ENCODE measurements at regions not wholly inside any gene's neighbourhood (a gene's known extent, or its start where the extent isn't known, plus 50 kb on each side); places are given as distances from the start of the nearest gene placed in this dataset.

DNA sequence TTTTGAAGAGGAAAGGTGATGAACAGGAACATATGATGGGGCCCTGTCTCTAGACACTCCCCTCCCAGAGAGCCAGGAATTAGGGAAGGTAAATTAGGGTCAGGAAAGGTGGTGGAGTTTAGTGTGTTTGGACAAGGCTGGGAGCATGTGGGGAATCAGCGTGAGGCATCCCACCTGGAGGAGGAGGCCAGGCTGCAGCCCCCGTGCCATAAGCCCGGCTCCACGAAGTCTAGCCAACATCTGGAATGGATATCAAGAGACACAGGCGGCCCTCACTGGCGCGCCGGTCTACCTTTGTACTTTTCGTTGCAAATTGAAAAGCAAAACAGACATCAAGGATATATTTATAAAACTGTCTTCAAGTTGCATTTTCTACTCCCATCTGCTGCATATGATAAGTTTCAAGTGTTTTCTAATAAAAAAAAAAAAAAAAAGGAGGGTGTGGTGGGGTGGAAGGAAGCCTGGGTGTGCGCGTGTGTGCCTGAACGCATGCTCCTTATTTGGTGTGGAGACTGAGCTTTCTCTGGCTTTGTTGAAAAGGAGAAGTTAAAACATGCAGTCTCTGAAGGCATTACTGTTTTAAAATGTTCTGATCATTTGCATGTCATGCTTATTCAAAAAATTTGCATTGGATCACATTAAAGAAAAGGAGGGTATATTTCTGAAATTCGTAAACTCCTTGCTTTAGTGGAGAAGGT is 546.7 kb upstream of the ID2 start:
- Mint-ChIP-seq H3K4me3 (peak overlapping the region; percentile 81), H3K9me3 (no peaks in the 10 kb centered on the region), H3K27me3 (no peaks in the 10 kb centered on the region), H3K36me3 (no peaks in the 10 kb centered on the region), H3K27ac (peak overlapping the region; percentile 57), H3K4me1 (ENCODE audit: unreplicated experiment) (peaks cover 50% of the 10 kb centered on the region)
- peak; percentile 77 for DNase-seq (ENCODE audit: extremely low spot score, unreplicated experiment)
- TF ChIP-seq, protein P1, sequence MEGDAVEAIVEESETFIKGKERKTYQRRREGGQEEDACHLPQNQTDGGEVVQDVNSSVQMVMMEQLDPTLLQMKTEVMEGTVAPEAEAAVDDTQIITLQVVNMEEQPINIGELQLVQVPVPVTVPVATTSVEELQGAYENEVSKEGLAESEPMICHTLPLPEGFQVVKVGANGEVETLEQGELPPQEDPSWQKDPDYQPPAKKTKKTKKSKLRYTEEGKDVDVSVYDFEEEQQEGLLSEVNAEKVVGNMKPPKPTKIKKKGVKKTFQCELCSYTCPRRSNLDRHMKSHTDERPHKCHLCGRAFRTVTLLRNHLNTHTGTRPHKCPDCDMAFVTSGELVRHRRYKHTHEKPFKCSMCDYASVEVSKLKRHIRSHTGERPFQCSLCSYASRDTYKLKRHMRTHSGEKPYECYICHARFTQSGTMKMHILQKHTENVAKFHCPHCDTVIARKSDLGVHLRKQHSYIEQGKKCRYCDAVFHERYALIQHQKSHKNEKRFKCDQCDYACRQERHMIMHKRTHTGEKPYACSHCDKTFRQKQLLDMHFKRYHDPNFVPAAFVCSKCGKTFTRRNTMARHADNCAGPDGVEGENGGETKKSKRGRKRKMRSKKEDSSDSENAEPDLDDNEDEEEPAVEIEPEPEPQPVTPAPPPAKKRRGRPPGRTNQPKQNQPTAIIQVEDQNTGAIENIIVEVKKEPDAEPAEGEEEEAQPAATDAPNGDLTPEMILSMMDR (conservative IDR thresholded peaks at IDR 0.05), result no peak

DNA sequence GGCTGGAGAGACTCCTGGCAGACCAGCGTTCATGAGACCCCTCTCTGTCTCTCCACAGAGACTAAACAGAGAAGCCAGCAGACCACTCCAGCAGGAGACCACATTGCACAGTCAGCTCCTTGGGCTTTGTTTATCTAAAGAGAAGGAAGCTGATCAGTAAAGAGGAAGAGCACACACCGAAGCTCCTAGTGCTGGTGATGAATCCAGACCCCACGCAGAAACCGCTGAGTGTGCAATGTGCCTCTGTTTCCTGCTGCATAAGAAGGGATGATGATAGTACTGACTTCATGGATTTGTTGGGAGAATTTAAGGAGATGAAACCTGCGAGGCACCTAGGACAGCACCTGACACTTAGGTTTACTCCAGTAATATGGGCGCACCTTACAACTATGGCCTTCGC is 544.1 kb upstream of the ID2 start:
- TF ChIP-seq, protein P1 (conservative IDR thresholded peaks at IDR 0.05), result no peak
- no peak overlapping the region for H3K4me3 Mint-ChIP-seq
- no peaks in the 10 kb centered on the region for H3K27me3 Mint-ChIP-seq
- H3K27ac Mint-ChIP-seq, result no peak overlapping the region
- H3K36me3 Mint-ChIP-seq, result no peaks in the 10 kb centered on the region
- peaks cover 5% of the 10 kb centered on the region for H3K9me3 Mint-ChIP-seq
- DNase-seq (ENCODE audit: extremely low spot score, unreplicated experiment), result no peak
- H3K4me1 Mint-ChIP-seq (ENCODE audit: unreplicated experiment), result peaks cover 53% of the 10 kb centered on the region

DNA sequence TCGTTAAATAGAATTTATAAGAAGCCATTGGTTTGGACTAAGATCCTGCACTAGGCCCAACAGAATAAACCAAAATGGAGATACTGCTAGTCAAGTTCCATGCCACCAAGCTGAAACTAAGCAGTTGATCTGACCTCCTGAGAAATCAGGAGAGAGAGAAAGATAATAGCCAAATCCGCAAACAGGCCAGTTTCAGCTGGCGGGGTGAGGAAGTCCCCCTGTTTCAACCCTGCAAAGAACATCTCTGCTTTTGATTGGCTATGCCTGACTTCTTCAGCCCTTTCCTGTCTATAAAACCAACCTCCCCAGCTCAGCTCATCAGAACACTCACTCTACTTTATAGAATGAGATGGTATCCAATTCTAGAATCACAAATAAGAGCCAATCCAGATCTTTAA is 543.3 kb upstream of the ID2 start:
- no peaks in the 10 kb centered on the region for H3K27me3 Mint-ChIP-seq

DNA sequence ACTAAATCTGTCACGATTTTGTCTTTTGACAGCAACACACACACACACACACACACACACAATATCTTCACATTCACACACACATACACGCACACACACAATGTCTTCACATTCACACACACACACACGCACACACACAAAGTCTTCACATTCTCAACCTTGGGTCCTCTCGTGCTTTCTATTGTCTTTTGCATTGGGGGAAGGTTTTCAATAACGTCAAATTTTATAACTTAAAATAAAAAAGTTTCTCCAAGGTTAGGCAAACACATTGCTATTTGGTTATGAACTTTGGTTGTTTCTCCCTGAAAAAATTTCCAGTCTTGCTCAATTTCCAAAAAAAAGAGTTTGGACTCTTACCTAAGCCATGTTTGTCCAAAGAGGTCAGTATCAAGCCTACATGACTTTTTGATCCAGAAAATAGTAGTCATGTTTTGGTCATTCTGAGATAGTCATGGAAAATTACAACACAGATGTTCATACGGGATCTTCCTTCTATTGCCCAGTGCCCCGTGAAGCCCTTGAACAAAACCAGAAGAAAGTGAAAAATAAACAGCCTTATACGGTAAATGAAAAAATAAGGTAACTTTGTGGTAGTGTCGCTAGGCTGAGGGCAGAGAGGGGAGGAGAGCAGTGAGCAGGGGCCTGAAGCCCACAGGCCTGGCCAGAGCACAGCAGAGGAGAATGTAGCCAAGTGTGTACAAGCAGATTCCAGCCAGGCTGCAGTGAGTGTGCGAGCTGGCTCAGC is 542.8 kb upstream of the ID2 start:
- peaks cover 41% of the 10 kb centered on the region for H3K4me1 Mint-ChIP-seq (ENCODE audit: unreplicated experiment)
- peaks cover 5% of the 10 kb centered on the region for H3K9me3 Mint-ChIP-seq

More for the DNA sequence above, 543.3 kb upstream of the ID2 start:
- Mint-ChIP-seq H3K4me3 (no peak overlapping the region), H3K36me3 (no peaks in the 10 kb centered on the region), H3K9me3 (peaks cover 5% of the 10 kb centered on the region), H3K27ac (no peak overlapping the region), H3K4me1 (ENCODE audit: unreplicated experiment) (peaks cover 46% of the 10 kb centered on the region)
- TF ChIP-seq, protein P1 (conservative IDR thresholded peaks at IDR 0.05), result no peak
- no peak for DNase-seq (ENCODE audit: extremely low spot score, unreplicated experiment)

DNA sequence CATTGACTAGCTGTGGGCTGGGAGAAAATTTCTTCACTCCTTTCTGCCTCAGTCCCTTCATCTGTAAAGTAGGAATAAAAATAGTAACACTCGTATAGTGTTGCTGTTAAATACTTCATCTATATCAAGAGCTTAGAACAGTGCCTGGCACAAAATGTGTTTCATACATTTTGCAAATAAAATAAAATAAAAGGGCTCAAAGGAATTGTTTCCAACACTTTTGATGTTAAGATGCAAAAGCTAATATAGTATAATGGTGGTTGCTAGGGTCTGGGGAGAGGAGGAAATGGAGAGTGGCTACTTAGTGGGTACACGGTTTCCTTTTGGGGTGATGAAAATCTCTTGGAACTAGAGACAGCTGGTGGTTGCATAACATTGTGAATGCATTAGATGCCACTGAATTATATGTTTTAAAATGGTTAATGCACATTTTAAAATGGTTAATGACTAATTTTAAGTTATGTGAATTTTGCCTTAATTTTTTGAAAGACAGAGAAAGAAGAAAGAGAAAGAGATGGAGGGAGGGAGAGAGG is 542.1 kb upstream of the ID2 start:
- DNase-seq (ENCODE audit: extremely low spot score, unreplicated experiment), result no peak
- Mint-ChIP-seq H3K36me3 (no peaks in the 10 kb centered on the region), H3K27ac (no peak overlapping the region), H3K9me3 (peaks cover 5% of the 10 kb centered on the region), H3K4me3 (no peak overlapping the region), H3K27me3 (no peaks in the 10 kb centered on the region), H3K4me1 (ENCODE audit: unreplicated experiment) (peaks cover 34% of the 10 kb centered on the region)
- TF ChIP-seq, protein P1 (conservative IDR thresholded peaks at IDR 0.05), result no peak

More for the DNA sequence above, 542.8 kb upstream of the ID2 start:
- H3K27me3 Mint-ChIP-seq, result no peaks in the 10 kb centered on the region
- H3K36me3 Mint-ChIP-seq, result no peaks in the 10 kb centered on the region
- TF ChIP-seq, protein P1 (conservative IDR thresholded peaks at IDR 0.05), result no peak
- H3K27ac Mint-ChIP-seq, result no peak overlapping the region
- DNase-seq (ENCODE audit: extremely low spot score, unreplicated experiment), result no peak
- H3K4me3 Mint-ChIP-seq, result no peak overlapping the region

Data from type B pancreatic cell (in vitro differentiated cells).